ENCODE measurements at regions not wholly inside any gene's neighbourhood (a gene's known extent, or its start where the extent isn't known, plus 50 kb on each side); places are given as distances from the start of the nearest gene placed in this dataset.

DNA sequence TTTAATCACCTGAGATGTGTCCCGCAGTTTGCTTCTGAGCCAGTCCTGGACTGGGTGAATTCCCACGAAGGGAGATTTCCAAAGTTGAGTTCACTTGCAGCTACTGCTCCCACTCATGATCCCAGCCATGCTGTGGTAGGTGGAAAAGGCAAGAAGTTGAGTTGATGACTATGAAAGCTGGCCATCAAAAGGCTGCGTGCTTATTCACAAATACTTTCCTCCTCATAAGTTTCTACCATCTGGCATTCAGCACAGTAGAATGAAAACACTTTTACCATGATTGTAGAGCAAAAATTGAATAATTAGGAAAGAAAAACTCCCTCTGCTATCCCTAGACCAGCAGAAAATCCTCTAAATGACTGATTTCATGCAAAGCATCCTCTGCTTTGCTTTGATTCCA lies 281.8 kb downstream of the INHBA start:
- H3K4me3 ChIP-seq (ENCODE audit: extremely low read depth in 1 of 4, insufficient read depth in 2 of 4, low read depth in 3 of 4, low read length in 4 of 4) = no peak overlapping the region
- H4K20me1 ChIP-seq (replicated peaks in 1 of 2; ENCODE audit: control insufficient read depth in 1 of 2, insufficient read depth in 2 of 2, low read length in 2 of 2) = no peaks in the 10 kb centered on the region
- WGBS, 2 experiments (ENCODE audit: extremely low coverage in 1 of 2, insufficient coverage in 1 of 2, insufficient read length in 1 of 2, insufficient replicate concordance in 2 of 2, low coverage in 1 of 2, low lambda C conversion rate in 2 of 2, missing lambda C conversion rate in 1 of 2) = 83% methylated on average over 3 of the region's 3 CpGs; no CpG with 5 or more reads in 1 of the 2 experiments
- H3K56ac ChIP-seq (replicated peaks; ENCODE audit: insufficient read length, low read depth, low read length) = no peak overlapping the region
- H4K8ac ChIP-seq (ENCODE audit: extremely low read depth, insufficient read depth, low read length) = no peak overlapping the region
- H3K27ac ChIP-seq (ENCODE audit: low read depth, low read length) = no peak overlapping the region
- H3K4ac ChIP-seq (replicated peaks; ENCODE audit: insufficient read length, low read depth, low read length) = no peak overlapping the region
- no peak overlapping the region for H3K23ac ChIP-seq (ENCODE audit: insufficient read length)
- no peak overlapping the region for H2BK120ac ChIP-seq (replicated peaks; ENCODE audit: low read depth, low read length)
- peaks cover 0 to 4% (median 0%) of the 10 kb centered on the region in 4 experiments; a peak in 1 of 7 replicates for H3K4me1 ChIP-seq (replicated peaks in 1 of 4; ENCODE audit: control insufficient read depth in 3 of 4, insufficient read depth in 4 of 4, low read length in 3 of 4)
- H3K79me1 ChIP-seq (ENCODE audit: low read depth, low read length) = no peaks in the 10 kb centered on the region
- FAIRE-seq = no peak
- H2AK5ac ChIP-seq (ENCODE audit: low read depth, low read length) = no peak overlapping the region
- H2BK12ac ChIP-seq (ENCODE audit: low read depth, low read length) = no peak overlapping the region
- H4K5ac ChIP-seq (ENCODE audit: insufficient read length, low read depth, low read length) = no peak overlapping the region
- no peaks in the 10 kb centered on the region for H3K9me3 ChIP-seq (ENCODE audit: insufficient read depth in 2 of 2, low read depth in 1 of 2, low read length in 1 of 2)
- H3K36me3 ChIP-seq (ENCODE audit: control insufficient read depth in 2 of 4, insufficient read depth in 4 of 4, low read length in 3 of 4) = no peaks in the 10 kb centered on the region
- H3K18ac ChIP-seq (ENCODE audit: extremely low read depth, low read length) = no peak overlapping the region; the same call in 1 of the 2 replicates
- H3K79me2 ChIP-seq (ENCODE audit: control insufficient read depth in 1 of 2, insufficient read depth in 2 of 2, low read length in 2 of 2) = no peaks in the 10 kb centered on the region
- H3K27me3 ChIP-seq (replicated peaks in 1 of 4; ENCODE audit: control insufficient read depth in 3 of 4, extremely low read depth in 1 of 4, insufficient read depth in 3 of 4, low read length in 3 of 4) = no peaks in the 10 kb centered on the region; a peak in 1 of 7 replicates
- H4K91ac ChIP-seq (replicated peaks; ENCODE audit: insufficient read length, low read length) = no peak overlapping the region
- no peak overlapping the region for H2BK20ac ChIP-seq (ENCODE audit: low read length)
- H2BK15ac ChIP-seq (ENCODE audit: low read length) = no peak overlapping the region
- no peak overlapping the region for H3K4me2 ChIP-seq (ENCODE audit: insufficient read depth in 1 of 2, low read depth in 2 of 2, low read length in 2 of 2)
- H2AFZ ChIP-seq (ENCODE audit: low read length) = no peak overlapping the region
- DNase-seq (ENCODE audit: low read depth in 1 of 2, low spot score in 2 of 2) = no peak
- H3K14ac ChIP-seq (ENCODE audit: insufficient read length) = no peak overlapping the region
- H2BK5ac ChIP-seq (ENCODE audit: low read depth, low read length) = no peak overlapping the region
- H3K9ac ChIP-seq (replicated peaks in 1 of 4; ENCODE audit: extremely low read depth in 1 of 4, low read depth in 3 of 4, low read length in 3 of 4) = no peak overlapping the region
- ChIA-PET POLR2A (ENCODE audit: partially characterized antibody) (no interaction called here), CTCF (ENCODE audit: partially characterized antibody) (interaction anchor here (0.7 to 1.2 kb wide), 2 partner anchors 105 to 1562 kb away, joined by 3 read pairs; no protein-coding TSS in a partner anchor)
- H3K23me2 ChIP-seq (ENCODE audit: low read depth, low read length) = peaks cover 1% of the 10 kb centered on the region; the same call in 1 of the 2 replicates
- TF ChIP-seq SIX5 (IDR thresholded peaks at IDR 0.05; ENCODE audit: low read depth, low read length) = no peak
- TF ChIP-seq KDM5A (IDR thresholded peaks at IDR 0.05; ENCODE audit: low read length) = no peak
- TF ChIP-seq NANOG (IDR thresholded peaks at IDR 0.05; ENCODE audit: insufficient read depth, low read depth, low read length, poor library complexity, severe bottlenecking) = no peak
- no peak for TF ChIP-seq MAFK (IDR thresholded peaks at IDR 0.05; ENCODE audit: low read depth, low read length)
- no peak for TF ChIP-seq KDM4A (IDR thresholded peaks at IDR 0.05; ENCODE audit: low read depth, low read length, severe bottlenecking)
- TF ChIP-seq CBX8 (IDR thresholded peaks at IDR 0.05; ENCODE audit: borderline replicate concordance, low read depth, low read length) = no peak
- no peak for TF ChIP-seq EGR1 (IDR thresholded peaks at IDR 0.05; ENCODE audit: borderline replicate concordance, low read depth, low read length)
- TF ChIP-seq, protein P1, sequence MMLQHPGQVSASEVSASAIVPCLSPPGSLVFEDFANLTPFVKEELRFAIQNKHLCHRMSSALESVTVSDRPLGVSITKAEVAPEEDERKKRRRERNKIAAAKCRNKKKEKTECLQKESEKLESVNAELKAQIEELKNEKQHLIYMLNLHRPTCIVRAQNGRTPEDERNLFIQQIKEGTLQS (IDR thresholded peaks at IDR 0.05; ENCODE audit: insufficient read depth, low read depth, low read length) = no peak
- TF ChIP-seq CHD2 (IDR thresholded peaks at IDR 0.05; ENCODE audit: low read length) = no peak
- no peak for TF ChIP-seq TCF12 (IDR thresholded peaks at IDR 0.05; ENCODE audit: low read depth, low read length)
- no peak for TF ChIP-seq RBBP5 (IDR thresholded peaks at IDR 0.05; ENCODE audit: borderline replicate concordance, low read depth, low read length)
- no peak for TF ChIP-seq JUND (IDR thresholded peaks at IDR 0.05; ENCODE audit: low read length)
- no peak for TF ChIP-seq RFX5 (IDR thresholded peaks at IDR 0.05; ENCODE audit: borderline replicate concordance, low read depth, low read length)
